ENCODE measurements at regions not wholly inside any gene's neighbourhood (a gene's known extent, or its start where the extent isn't known, plus 50 kb on each side); places are given as distances from the start of the nearest gene placed in this dataset.

DNA sequence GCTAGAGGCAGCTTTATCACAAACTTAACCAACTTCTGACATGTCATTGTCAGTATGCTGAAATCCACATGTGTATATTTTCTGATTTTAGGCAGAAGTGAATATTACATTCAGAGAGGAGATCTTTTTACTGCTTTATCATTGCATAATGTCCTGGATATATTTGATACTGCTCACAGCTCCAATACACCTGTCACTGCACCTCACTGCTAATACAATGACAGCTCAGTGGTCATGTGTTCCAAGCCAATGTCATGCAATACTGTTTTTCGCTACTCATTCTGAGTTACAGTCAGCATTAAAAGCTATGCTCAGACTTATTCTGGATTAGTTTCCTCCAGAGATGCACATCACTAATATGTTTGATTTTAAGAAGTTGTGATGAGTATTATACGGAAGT is 1604.6 kb downstream of the HACE1 start:
- Histone ChIP-seq H3F3A (replicated peaks; ENCODE audit: insufficient read depth) (no peaks in the 10 kb centered on the region), H3K36me3 (replicated peaks in 1 of 2; ENCODE audit: control insufficient read depth in 1 of 2, insufficient read depth in 2 of 2, low read length in 1 of 2) (no peaks in the 10 kb centered on the region), H3K4me2 (no peak overlapping the region), H4K20me1 (ENCODE audit: insufficient read depth) (no peaks in the 10 kb centered on the region), H3K9me3 (no peaks in the 10 kb centered on the region), H3K9me2 (no peaks in the 10 kb centered on the region), H3K79me2 (ENCODE audit: insufficient read depth) (no peaks in the 10 kb centered on the region), H3K27me3 (ENCODE audit: insufficient read depth) (no peaks in the 10 kb centered on the region), H3K27ac (ENCODE audit: low read depth in 2 of 2, low read length in 1 of 2) (no peak overlapping the region), H3K4me1 (ENCODE audit: control insufficient read depth in 1 of 2, insufficient read depth in 2 of 2, low read depth in 1 of 2, low read length in 1 of 2) (no peaks in the 10 kb centered on the region), H2AFZ (ENCODE audit: low read depth) (no peak overlapping the region), H3K9ac (no peak overlapping the region), H3K4me3 (ENCODE audit: low read depth in 2 of 2, low read length in 1 of 2) (no peak overlapping the region)
- CTCF ChIA-PET = interaction anchor here (0.7 kb wide), 1 partner anchor 18 kb away, joined by 3 read pairs; no protein-coding TSS in a partner anchor
- no peak for DNase-seq
- 60% methylated on average over 2 of the region's 2 CpGs for WGBS (ENCODE audit: low lambda C conversion rate)
- TF ChIP-seq, protein P1, sequence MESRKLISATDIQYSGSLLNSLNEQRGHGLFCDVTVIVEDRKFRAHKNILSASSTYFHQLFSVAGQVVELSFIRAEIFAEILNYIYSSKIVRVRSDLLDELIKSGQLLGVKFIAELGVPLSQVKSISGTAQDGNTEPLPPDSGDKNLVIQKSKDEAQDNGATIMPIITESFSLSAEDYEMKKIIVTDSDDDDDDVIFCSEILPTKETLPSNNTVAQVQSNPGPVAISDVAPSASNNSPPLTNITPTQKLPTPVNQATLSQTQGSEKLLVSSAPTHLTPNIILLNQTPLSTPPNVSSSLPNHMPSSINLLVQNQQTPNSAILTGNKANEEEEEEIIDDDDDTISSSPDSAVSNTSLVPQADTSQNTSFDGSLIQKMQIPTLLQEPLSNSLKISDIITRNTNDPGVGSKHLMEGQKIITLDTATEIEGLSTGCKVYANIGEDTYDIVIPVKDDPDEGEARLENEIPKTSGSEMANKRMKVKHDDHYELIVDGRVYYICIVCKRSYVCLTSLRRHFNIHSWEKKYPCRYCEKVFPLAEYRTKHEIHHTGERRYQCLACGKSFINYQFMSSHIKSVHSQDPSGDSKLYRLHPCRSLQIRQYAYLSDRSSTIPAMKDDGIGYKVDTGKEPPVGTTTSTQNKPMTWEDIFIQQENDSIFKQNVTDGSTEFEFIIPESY (IDR thresholded peaks at IDR 0.05; ENCODE audit: borderline replicate concordance, low read depth) = no peak
- POLR2A ChIA-PET = no interaction called here

DNA sequence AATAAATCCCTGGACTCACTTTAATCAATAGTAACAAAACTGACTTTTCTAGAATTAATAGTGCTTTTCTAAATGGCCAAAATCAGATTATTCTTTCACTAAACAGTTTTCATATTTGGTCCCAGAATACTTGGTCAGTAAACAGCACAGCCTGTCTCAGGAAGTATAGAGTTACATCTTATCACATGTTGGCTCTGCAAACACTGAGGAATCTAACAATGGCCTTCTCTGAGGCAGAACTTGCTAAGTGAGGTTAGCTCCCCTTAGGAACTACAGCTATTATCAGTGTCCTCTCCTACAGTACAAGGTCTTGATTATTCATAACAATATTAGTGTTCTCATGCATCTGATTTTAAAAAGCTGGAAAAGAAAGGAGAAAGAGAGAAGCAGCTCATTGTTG is 1622.8 kb downstream of the HACE1 start:
- no peak overlapping the region for H3K27ac ChIP-seq (ENCODE audit: low read depth in 2 of 2, low read length in 1 of 2)
- H2AFZ ChIP-seq (ENCODE audit: low read depth) = no peak overlapping the region
- no peaks in the 10 kb centered on the region for H3F3A ChIP-seq (replicated peaks; ENCODE audit: insufficient read depth)
- no peak for DNase-seq
- H3K9me3 ChIP-seq = no peaks in the 10 kb centered on the region
- no peaks in the 10 kb centered on the region for H3K9me2 ChIP-seq
- no peaks in the 10 kb centered on the region for H3K79me2 ChIP-seq (ENCODE audit: insufficient read depth)
- POLR2A ChIA-PET = no interaction called here
- no peak overlapping the region for H3K9ac ChIP-seq
- no peaks in the 10 kb centered on the region for H3K36me3 ChIP-seq (replicated peaks in 1 of 2; ENCODE audit: control insufficient read depth in 1 of 2, insufficient read depth in 2 of 2, low read length in 1 of 2)
- no peaks in the 10 kb centered on the region for H3K4me1 ChIP-seq (ENCODE audit: control insufficient read depth in 1 of 2, insufficient read depth in 2 of 2, low read depth in 1 of 2, low read length in 1 of 2)
- no peaks in the 10 kb centered on the region for H3K27me3 ChIP-seq (ENCODE audit: insufficient read depth)
- H3K4me2 ChIP-seq = no peak overlapping the region
- CTCF ChIA-PET = no interaction called here
- no peak for TF ChIP-seq NFIC (IDR thresholded peaks at IDR 0.05; ENCODE audit: borderline replicate concordance)
- no peak for TF ChIP-seq CHD2 (IDR thresholded peaks at IDR 0.05; ENCODE audit: low read length, partially characterized antibody)
- no peak for TF ChIP-seq EP300 (IDR thresholded peaks at IDR 0.05; ENCODE audit: borderline replicate concordance in 1 of 2, low read depth in 1 of 2, low read length in 1 of 2)
- TF ChIP-seq GATA2 (CRISPR knock-in tag; IDR thresholded peaks at IDR 0.05) = no peak
- TF ChIP-seq POLR2AphosphoS5 (IDR thresholded peaks at IDR 0.05; ENCODE audit: low read depth, low read length) = no peak
- TF ChIP-seq RFX5 (IDR thresholded peaks at IDR 0.05; ENCODE audit: low read length) = no peak
- TF ChIP-seq, protein P2, sequence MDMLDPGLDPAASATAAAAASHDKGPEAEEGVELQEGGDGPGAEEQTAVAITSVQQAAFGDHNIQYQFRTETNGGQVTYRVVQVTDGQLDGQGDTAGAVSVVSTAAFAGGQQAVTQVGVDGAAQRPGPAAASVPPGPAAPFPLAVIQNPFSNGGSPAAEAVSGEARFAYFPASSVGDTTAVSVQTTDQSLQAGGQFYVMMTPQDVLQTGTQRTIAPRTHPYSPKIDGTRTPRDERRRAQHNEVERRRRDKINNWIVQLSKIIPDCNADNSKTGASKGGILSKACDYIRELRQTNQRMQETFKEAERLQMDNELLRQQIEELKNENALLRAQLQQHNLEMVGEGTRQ (IDR thresholded peaks at IDR 0.05; ENCODE audit: borderline replicate concordance, low read depth, low read length) = no peak
- no peak for TF ChIP-seq SMC3 (IDR thresholded peaks at IDR 0.05; ENCODE audit: low read depth, low read length)
- TF ChIP-seq, protein P3, sequence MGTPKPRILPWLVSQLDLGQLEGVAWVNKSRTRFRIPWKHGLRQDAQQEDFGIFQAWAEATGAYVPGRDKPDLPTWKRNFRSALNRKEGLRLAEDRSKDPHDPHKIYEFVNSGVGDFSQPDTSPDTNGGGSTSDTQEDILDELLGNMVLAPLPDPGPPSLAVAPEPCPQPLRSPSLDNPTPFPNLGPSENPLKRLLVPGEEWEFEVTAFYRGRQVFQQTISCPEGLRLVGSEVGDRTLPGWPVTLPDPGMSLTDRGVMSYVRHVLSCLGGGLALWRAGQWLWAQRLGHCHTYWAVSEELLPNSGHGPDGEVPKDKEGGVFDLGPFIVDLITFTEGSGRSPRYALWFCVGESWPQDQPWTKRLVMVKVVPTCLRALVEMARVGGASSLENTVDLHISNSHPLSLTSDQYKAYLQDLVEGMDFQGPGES (IDR thresholded peaks at IDR 0.05; ENCODE audit: low read depth, low read length) = no peak
- no peak for TF ChIP-seq GABPA (IDR thresholded peaks at IDR 0.05; ENCODE audit: low read depth)
- no peak for TF ChIP-seq JUND (IDR thresholded peaks at IDR 0.05)
- no peak for TF ChIP-seq ELF1 (IDR thresholded peaks at IDR 0.05)
- no peak for TF ChIP-seq FOSL2 (IDR thresholded peaks at IDR 0.05; ENCODE audit: borderline replicate concordance, low read depth)
- TF ChIP-seq, protein P4, sequence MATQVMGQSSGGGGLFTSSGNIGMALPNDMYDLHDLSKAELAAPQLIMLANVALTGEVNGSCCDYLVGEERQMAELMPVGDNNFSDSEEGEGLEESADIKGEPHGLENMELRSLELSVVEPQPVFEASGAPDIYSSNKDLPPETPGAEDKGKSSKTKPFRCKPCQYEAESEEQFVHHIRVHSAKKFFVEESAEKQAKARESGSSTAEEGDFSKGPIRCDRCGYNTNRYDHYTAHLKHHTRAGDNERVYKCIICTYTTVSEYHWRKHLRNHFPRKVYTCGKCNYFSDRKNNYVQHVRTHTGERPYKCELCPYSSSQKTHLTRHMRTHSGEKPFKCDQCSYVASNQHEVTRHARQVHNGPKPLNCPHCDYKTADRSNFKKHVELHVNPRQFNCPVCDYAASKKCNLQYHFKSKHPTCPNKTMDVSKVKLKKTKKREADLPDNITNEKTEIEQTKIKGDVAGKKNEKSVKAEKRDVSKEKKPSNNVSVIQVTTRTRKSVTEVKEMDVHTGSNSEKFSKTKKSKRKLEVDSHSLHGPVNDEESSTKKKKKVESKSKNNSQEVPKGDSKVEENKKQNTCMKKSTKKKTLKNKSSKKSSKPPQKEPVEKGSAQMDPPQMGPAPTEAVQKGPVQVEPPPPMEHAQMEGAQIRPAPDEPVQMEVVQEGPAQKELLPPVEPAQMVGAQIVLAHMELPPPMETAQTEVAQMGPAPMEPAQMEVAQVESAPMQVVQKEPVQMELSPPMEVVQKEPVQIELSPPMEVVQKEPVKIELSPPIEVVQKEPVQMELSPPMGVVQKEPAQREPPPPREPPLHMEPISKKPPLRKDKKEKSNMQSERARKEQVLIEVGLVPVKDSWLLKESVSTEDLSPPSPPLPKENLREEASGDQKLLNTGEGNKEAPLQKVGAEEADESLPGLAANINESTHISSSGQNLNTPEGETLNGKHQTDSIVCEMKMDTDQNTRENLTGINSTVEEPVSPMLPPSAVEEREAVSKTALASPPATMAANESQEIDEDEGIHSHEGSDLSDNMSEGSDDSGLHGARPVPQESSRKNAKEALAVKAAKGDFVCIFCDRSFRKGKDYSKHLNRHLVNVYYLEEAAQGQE (IDR thresholded peaks at IDR 0.05; ENCODE audit: low read depth, low read length) = no peak
- TF ChIP-seq, protein P5, sequence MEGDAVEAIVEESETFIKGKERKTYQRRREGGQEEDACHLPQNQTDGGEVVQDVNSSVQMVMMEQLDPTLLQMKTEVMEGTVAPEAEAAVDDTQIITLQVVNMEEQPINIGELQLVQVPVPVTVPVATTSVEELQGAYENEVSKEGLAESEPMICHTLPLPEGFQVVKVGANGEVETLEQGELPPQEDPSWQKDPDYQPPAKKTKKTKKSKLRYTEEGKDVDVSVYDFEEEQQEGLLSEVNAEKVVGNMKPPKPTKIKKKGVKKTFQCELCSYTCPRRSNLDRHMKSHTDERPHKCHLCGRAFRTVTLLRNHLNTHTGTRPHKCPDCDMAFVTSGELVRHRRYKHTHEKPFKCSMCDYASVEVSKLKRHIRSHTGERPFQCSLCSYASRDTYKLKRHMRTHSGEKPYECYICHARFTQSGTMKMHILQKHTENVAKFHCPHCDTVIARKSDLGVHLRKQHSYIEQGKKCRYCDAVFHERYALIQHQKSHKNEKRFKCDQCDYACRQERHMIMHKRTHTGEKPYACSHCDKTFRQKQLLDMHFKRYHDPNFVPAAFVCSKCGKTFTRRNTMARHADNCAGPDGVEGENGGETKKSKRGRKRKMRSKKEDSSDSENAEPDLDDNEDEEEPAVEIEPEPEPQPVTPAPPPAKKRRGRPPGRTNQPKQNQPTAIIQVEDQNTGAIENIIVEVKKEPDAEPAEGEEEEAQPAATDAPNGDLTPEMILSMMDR (IDR thresholded peaks at IDR 0.05) = no peak
- no peak for TF ChIP-seq TAF1 (IDR thresholded peaks at IDR 0.05; ENCODE audit: borderline replicate concordance, low read depth, low read length)
- TF ChIP-seq, protein P6, sequence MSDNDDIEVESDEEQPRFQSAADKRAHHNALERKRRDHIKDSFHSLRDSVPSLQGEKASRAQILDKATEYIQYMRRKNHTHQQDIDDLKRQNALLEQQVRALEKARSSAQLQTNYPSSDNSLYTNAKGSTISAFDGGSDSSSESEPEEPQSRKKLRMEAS (IDR thresholded peaks at IDR 0.05; ENCODE audit: low read depth) = no peak
- no peak for TF ChIP-seq TCF12 (IDR thresholded peaks at IDR 0.05)
- no peak for TF ChIP-seq NRF1 (IDR thresholded peaks at IDR 0.05; ENCODE audit: low read depth, low read length)
- H3K4me3 ChIP-seq (ENCODE audit: low read depth in 2 of 2, low read length in 1 of 2) = no peak overlapping the region
- no peaks in the 10 kb centered on the region for H4K20me1 ChIP-seq (ENCODE audit: insufficient read depth)
